Suppressor macrophage treated with lipopolysaccharide for 1 hour (primary cell): ENCODE measurements at regions not wholly inside any gene's neighbourhood (a gene's known extent, or its start where the extent isn't known, plus 50 kb on each side); places are given as distances from the start of the nearest gene placed in this dataset.
A peak's percentile ranks its signal among the peaks of the same experiment; 100 is the strongest.
"Not testable (repeated sequence)": the region's sequence is repeated elsewhere in the genome, so short reads cannot be mapped to it uniquely, and the experiment has no call there.

ENCODE experiments used
- DNase-seq, 3 donors: peaks; one replicate each; pipeline ENCODE4 v3.0.0-alpha.2; 2020 to 2022

DNA sequence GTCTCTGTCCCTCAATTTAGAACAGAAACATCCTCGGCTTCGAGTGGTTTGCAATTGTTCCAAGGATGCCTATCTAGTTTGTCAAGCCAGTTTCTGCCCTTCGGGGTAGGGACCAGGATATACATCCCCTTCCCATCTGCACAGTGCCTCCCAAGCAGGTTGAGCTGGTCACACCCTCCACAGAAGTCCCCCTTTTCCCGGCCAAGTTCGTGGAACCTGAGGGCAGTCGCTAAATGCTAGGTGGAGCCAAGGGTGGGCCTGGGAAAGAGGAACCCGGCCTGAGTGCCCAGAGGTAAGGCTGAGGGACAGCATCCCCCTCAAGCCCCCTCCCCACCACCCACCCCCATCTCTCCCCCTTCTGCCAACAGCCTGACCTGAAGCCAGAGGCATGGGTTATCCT is 62.4 kb upstream of the NANOS1 start:
- DNase-seq = no peak

DNA sequence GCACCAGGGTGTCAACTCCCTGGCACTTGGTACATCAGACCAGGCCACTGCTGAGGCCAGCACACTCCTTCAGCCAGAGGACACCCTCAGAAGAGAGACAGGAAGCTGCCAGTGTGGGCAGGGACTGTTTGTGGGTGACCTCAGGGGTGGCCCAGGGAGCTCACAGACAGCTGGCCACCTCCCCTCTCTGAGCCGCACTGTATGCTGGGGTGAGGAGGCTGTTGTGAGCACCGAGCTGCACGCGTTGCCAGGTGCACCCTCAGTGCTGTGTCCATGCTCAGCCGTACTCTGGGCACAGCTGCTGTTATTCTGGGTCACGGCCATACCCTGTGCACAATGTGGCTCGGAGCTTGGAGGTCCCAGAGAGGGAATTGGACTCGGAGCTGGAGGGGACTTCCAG is 61.5 kb upstream of the NANOS1 start:
- peak in 2 of 3 donors; percentile 31 to 53 for DNase-seq

DNA sequence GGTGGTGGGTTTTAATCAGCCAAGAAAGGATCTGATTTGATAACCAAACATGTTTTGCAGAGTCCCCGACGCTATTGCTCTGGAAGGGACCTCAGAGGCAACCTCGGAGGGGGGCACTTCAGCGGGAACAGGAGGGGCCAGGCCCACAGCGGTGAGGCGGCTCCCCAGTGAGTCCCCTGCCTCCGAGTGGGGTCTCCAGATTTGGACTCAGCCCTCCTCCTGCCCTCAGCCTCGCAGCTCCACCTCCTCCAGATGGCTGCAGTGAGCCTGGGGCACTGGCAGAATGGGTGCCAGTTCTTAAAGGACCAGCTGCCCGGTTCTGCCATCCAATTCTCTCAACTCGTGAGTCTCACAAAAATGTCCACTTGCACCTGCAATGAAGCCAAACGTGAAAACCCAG is 61.0 kb upstream of the NANOS1 start:
- no peak for DNase-seq

DNA sequence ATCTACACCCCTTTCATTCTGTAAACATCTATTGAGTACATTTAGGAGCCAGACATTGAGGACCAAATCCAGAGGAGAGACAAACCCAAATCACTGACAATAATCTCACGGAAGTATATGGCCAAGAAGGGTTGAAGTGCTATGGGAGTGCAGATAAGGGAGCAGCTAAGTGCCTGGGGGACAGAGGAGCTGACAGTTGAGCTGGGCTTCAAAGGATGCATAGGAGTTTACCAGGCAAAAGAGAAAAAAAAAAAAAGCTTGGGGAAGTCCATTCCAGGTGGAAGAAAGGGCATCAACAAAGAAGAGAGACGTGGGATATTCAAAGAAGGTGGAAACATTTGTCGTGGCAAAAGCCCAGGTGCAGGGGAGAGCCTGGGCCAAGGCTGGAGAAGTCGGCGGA is 60.5 kb upstream of the NANOS1 start:
- DNase-seq = no peak

DNA sequence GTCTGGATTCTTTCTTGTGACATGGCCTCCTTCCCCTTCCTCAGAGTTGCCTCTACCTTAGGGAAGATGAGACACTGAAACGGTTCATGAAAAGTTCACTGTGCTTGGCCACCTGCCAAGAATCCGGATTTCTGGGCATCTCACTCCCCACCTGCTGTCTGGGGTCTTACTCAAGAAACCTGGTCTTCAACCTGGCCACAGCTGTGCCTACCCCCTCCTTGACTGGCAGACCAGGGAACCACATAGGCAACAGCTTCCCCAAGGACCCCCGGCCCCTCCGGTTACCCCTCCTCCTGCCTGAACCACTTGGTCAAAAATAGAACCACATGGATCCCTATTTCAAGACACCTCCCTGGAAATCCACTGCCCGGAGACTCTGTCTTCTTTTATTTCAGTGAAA is 58.7 kb upstream of the NANOS1 start:
- no peak for DNase-seq

DNA sequence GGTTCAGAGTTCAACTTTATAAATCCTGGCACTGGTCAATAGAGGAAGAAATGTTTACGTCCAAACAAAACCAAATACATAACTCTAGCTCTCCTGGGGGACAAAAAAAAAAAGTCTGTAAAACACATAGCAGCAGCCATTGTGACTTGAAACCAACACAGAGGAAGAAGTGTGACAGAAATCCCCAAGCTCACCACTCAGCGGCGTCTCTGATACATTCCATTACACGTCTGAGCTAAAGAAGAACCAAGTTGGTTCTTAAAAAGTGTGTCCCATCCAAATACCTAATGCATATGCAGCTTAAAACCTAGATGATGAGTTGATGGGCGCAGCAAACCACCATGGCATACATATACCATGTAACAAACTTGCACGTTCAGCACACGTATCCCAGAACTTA is 58.3 kb upstream of the NANOS1 start:
- DNase-seq = no peak

DNA sequence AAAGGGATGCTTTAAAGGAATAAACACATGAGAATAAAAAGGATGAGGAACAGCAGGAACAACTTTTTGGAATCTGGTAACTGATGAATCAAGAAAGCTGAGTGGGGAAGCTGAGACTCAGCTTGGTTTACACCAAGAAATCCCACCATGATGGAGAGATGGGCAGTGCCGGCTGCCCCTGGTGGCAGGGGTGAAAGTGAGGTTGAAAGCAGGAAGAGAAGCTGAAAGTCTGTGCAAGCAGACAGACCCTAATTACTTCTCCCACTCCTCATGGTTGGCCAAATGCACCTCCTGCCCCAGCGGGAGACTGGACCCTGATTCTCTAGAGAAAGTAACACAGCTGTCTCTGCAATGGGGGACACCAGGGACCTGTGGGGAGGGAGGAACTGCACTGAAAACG is 57.6 kb upstream of the NANOS1 start:
- DNase-seq = no peak

DNA sequence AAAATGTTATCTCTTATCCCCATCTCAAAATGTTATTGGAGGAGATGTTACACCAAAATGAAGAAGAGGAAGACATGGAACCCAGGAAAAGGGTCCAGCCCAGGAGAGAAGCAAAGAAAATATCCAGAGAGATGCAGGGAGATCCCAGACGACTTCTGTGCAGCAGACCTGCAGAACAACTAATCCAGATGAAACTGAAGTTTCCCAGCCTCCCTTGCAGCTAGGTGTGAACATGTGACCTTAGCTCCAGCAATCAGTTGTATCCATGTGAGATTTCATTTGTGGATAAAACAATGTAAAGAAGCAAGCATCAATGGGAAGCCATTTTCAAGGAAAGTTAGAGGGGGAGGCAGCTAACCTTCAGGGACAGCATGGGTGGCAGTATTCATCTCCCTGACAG is 55.8 kb upstream of the NANOS1 start:
- no peak for DNase-seq

DNA sequence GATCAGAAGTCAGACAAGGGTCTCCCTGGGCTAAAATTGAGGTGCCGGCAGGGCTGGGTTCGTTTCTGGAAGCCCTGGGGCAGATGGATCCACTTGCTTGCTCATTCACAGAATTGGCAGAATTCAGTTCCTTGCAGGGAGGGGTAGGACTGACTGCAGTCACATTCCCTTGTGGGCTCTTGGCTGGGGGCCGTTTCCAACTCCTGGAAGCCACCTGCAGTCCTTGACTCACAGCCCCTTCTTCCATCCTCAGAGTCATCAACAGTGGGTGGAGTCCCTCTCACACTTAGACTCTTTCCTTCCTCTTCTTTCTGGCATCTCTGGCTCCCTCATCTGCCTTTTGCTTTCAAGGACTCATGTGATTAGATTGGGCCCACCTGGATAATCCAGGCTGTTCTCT is 54.6 kb upstream of the NANOS1 start:
- DNase-seq = peak; percentile 23 to 35 (median 32)

DNA sequence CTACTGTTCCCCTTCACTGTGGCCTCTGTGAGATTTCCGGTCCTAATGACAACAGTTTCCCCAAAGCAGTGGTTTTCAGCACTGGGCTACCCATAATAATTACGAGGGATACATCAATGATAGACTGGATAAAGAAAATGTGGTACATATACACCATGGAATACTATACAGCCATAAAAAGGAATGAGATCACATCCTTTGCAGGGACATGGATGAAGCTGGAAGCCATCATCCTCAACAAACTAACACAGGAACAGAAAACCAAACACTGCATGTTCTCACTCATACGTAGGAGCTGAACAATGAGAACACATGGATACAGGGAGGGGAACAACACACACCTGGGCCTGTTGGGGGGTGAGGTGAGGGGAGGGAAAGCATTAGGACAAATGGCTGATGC is 53.3 kb upstream of the NANOS1 start:
- DNase-seq = not testable (repeated sequence)

DNA sequence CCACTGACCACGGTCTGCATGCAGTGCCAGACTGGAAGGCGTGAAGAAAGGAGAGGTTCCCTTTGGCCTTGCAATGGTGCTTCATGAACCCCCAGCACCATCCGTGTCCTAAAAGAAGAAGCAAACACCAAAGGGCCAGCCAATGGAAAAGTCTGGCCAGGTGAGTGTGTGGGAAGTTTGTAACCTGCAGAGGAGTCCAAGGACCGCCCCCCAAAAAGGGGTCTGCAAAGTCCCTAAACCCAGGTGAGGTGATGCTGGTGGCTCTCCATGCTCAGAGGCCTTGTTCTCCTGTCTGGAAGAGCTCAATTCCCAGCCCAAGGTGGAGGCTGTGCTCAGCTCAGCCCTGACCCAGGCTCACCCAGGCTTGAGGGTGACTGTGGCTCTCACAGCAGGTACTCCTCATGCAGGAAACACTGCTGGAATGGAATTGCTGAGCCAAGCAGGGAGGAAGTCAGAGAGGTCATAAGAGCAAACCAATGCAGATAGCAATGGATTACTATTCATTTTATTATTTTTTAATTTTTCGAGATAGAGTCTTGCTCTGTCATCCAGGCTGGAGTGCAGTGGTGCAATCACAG is 52.4 kb upstream of the NANOS1 start:
- DNase-seq = no peak

DNA sequence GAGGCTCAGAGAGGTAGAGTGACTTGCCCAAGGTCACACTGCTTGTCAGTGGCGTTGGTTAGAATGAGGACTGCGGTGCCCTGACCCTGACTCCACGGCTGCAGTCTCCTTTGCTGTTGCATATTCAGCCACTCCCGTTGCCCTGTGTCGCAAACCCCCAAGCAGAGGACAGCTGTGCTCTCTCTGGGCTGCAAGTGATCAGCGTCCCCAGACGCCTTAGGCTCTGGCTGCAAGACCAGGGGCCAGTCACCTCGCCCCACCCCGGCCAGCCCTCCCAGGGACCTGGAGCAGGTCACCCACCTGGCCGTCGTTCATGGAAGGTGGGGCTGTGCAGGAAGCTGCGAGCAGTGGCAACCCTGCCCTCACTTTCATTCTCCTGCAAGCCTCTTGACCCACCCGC is 51.7 kb upstream of the NANOS1 start:
- DNase-seq = no peak

DNA sequence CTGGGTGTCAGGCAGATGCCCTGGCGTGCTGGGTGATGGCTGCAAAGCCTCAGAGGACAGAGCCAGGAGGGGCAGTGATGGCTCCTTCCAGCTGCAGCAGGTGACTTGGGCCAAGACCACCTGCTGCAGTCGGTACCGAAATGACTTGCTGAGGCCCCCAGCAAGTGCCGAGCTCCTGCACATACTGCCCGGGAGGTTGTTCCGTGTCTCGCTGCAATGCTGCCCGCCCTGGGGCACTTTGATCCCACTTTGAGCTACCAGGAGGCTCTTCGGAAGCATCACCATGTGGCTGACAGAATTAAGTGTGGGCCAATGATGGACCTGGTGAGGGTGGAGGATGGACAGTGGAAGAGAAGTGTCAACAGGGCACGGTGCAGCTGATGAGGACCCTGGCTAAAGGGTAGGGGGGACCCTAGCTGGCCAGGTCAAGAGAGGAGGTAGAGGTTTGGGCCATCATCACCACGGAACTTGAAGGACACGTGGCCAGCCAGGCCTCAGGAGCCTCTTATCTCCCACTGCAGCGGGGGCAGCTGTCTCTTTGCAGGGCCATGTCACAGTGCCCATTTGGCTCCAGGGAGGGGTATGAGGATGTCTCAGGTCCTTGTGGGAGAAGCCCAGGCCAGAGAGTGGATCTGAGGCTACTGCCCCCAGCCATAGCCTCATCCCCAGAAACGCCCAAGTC is 51.1 kb upstream of the NANOS1 start:
- no peak for DNase-seq

DNA sequence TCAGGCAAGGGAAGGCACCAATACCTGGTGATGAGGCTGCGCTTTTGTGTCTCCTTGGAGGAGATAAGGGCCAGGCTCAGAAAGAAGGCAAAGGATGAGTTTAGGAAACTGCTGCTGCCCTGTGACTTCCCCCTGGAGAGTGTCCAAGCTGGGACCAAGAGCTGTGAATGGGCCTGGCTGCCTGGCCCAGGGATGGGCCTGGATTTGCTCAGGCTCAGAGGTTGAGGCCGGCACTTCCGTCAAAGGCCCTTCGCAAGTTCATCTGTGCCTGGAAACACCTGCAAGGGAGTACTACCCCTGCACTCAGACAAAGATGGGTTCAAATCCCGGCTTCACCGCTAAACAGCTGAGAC is 50.5 kb upstream of the NANOS1 start:
- DNase-seq = no peak

DNA sequence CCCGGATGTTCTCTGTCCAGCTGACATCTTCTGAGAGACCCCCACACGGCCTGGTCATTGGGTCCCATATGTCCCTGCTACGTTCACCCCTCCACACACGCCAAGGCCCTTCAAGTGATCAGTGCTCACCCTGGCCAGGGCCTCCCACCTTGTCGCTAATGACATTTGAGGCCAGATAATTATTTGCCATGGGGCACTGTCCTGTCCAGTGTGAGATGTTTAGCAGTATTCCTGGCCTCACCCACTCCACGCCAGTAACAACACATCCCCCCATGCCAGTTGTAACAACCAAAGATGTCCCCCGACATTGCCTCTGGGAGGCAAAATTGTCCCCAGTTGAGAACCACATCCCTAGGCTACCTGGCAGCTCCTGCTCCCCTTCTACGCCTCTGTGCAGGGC is 49.9 kb upstream of the NANOS1 start:
- DNase-seq = no peak
